Kidney (tissue), 13 donors: ENCODE measurements at regions not wholly inside any gene's neighbourhood (a gene's known extent, or its start where the extent isn't known, plus 50 kb on each side); places are given as distances from the start of the nearest gene placed in this dataset.

Source experiments
- DNase-seq, 5 donors: peaks; one replicate each; pipeline ENCODE4 v3.0.0-alpha.2; 2013 to 2020
- FAIRE-seq: peaks from 2 replicates; lab custom pipeline; 2012; peaks lifted over from hg19 to GRCh38; lab: Jason Lieb, UNC
- H3K27ac ChIP-seq, 2 donors: one replicate each; pipeline ENCODE4 v1.7.0; 2013; ENCODE audit warnings: low read depth in 2 of 2, low read length in 2 of 2, inconsistent platforms in 1 of 2
- H3K27me3 ChIP-seq: one replicate; pipeline ENCODE4 v1.7.1; 2013; ENCODE audit warnings: low read length, inconsistent platforms; ENCODE audit not compliant: control insufficient read depth, insufficient read depth
- H3K36me3 ChIP-seq, 3 donors: one replicate each; pipeline versions ENCODE4 v1.7.0 to v1.7.1; 2013; ENCODE audit warnings: low read length in 3 of 3, control low read depth in 1 of 3, inconsistent platforms in 1 of 3; ENCODE audit not compliant: insufficient read depth in 3 of 3, control insufficient read depth in 2 of 3
- H3K4me1 ChIP-seq, 3 donors: one replicate each; pipeline versions ENCODE4 v1.7.0 to v1.7.1; 2013; ENCODE audit warnings: low read length in 3 of 3, inconsistent platforms in 1 of 3, low read depth in 1 of 3; ENCODE audit not compliant: control insufficient read depth in 2 of 3, insufficient read depth in 2 of 3
- H3K4me3 ChIP-seq, 3 donors: one replicate each; pipeline versions ENCODE4 v1.7.0 to v1.8.1; 2013; ENCODE audit warnings: low read length in 3 of 3, control low read depth in 1 of 3, inconsistent platforms in 1 of 3
- H3K9ac ChIP-seq, 3 donors: one replicate each; pipeline versions ENCODE4 v1.7.0 to v1.7.1; 2013; ENCODE audit warnings: low read length in 3 of 3, control low read depth in 1 of 3, inconsistent platforms in 1 of 3
- H3K9me3 ChIP-seq, 3 donors: one replicate each; pipeline versions ENCODE4 v1.7.0 to v1.7.1; 2013; ENCODE audit warnings: low read length in 3 of 3, control low read depth in 1 of 3, inconsistent platforms in 1 of 3; ENCODE audit not compliant: control insufficient read depth in 2 of 3, insufficient read depth in 1 of 3
- CTCF ChIP-seq: IDR thresholded peaks from 3 replicates; pipeline ENCODE4 v1.5.1; 2012; ENCODE audit warnings: mild to moderate bottlenecking, moderate library complexity, borderline replicate concordance; ENCODE audit not compliant: insufficient read depth; ENCODE audit errors: extremely low read depth
- intact Hi-C: fragments of 100-400 bp; cut with DNase I; formaldehyde crosslinking; loops from one replicate; pipeline ENCODE4 v1.11.1; 2022
- donor health status: control.
- donor health status: control.
- donor health status: control.
- donor health status: control.
- donor health status: control.
- donor health status: DM: yes; HTN: yes; CAD: no.
- donor health status: Normal renal cell carcinoma (clear cell type).

GRCh38 chr10:28871665-28872064 lies 194.3 kb downstream of the BAMBI start:
- DNase-seq (no peak), FAIRE-seq (no peak)
- H3K4me1 ChIP-seq = no peaks in the 10 kb centered on the region

DNA sequence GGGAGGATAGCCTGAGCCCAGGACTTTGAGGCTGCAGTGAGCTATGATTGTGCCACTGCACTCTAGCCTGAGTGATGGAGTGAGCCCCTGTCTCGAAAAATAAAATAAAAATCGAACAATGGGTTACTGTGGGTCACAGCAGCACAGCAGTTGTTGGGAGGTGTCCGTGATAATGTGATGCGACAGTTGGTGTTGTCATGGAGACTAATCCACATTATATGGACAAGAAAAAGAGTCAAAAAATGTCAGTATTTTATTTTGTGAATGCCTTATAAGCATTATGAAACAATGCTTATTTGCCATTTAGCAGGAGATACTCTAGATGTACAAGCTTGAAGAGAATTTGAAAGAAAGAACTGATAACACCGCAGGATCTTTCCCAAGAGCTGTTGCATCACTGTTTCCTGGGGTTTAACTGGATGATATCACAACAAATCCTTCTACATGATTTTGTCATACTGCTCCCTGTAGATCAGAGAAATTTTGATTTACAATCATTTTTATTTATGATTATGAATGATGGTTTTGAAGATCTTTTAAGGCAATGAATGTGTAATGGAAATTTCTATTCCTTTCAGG lies 195.4 kb downstream of the BAMBI start:
- Histone ChIP-seq H3K4me1 (no peaks in the 10 kb centered on the region), H3K9ac (no peak overlapping the region), H3K4me3 (no peak overlapping the region), H3K9me3 (no peaks in the 10 kb centered on the region), H3K27me3 (no peaks in the 10 kb centered on the region), H3K27ac (no peak overlapping the region), H3K36me3 (no peaks in the 10 kb centered on the region)
- DNase-seq = no peak
- no peak for FAIRE-seq
- intact Hi-C loops = no loop called here
- TF ChIP-seq CTCF = no peak

More at GRCh38 chr10:28871665-28872064, 194.3 kb downstream of the BAMBI start:
- intact Hi-C loops = no loop called here
- no peak overlapping the region for H3K9ac ChIP-seq
- H3K9me3 ChIP-seq = no peaks in the 10 kb centered on the region
- H3K27me3 ChIP-seq = no peaks in the 10 kb centered on the region
- no peaks in the 10 kb centered on the region for H3K36me3 ChIP-seq
- TF ChIP-seq CTCF = no peak
- no peak overlapping the region for H3K4me3 ChIP-seq
- no peak overlapping the region for H3K27ac ChIP-seq

DNA sequence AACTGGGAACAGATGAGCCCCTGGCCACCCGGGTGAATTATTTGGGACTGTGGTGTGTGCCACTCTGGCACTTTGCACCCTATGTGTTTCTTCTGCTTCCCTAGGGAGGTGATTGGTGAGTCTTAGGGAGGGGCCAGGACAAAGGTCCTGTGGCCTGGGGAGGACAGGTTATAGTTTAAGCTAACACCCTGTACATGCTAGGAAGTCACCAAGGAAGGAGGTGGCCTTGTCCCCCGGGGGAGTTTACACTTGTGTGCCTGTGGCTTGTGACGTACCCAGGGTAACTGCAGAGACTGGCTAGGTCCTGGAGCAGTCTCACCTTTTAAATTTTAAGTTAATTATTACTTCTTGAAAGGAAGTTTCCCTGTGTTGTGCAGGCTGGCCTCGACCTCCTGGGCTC lies 196.2 kb downstream of the BAMBI start:
- no peak overlapping the region for H3K27ac ChIP-seq
- H3K9ac ChIP-seq = no peak overlapping the region
- H3K4me3 ChIP-seq = no peak overlapping the region
- no peaks in the 10 kb centered on the region for H3K27me3 ChIP-seq
- no peak for TF ChIP-seq CTCF
- H3K9me3 ChIP-seq = no peaks in the 10 kb centered on the region
- no peaks in the 10 kb centered on the region for H3K36me3 ChIP-seq
- H3K4me1 ChIP-seq = no peaks in the 10 kb centered on the region
- intact Hi-C loops = no loop called here
- no peak for DNase-seq
- FAIRE-seq = no peak

GRCh38 chr10:28874210-28874609 lies 196.9 kb downstream of the BAMBI start:
- Histone ChIP-seq H3K4me3 (no peak overlapping the region), H3K9ac (no peak overlapping the region), H3K27ac (no peak overlapping the region), H3K36me3 (no peaks in the 10 kb centered on the region), H3K4me1 (no peaks in the 10 kb centered on the region), H3K27me3 (no peaks in the 10 kb centered on the region), H3K9me3 (no peaks in the 10 kb centered on the region)
- no peak for TF ChIP-seq CTCF
- DNase-seq (no peak), FAIRE-seq (no peak)
- intact Hi-C loops = no loop called here
